Activated T-helper 17 cell treated with anti-CD3 and anti-CD28 coated beads, Interleukin-2, amount 50 U/mL, for 72 hours (primary cell): ENCODE measurements at regions not wholly inside any gene's neighbourhood (a gene's known extent, or its start where the extent isn't known, plus 50 kb on each side); places are given as distances from the start of the nearest gene placed in this dataset.

ENCODE experiments used
- ATAC-seq: fragments of 150-1000 bp; cut with Tn5 transposase; replicated peaks from 2 replicates; pipeline ENCODE4 v1.10.0; 2021; ENCODE audit warnings: mild to moderate bottlenecking, moderate library complexity
- H3K27ac Mint-ChIP-seq: one replicate; pipeline ENCODE4 v1.8.0; 2022; ENCODE audit warnings: mixed read lengths
- H3K27me3 Mint-ChIP-seq: one replicate; pipeline ENCODE4 v1.8.0; 2022; ENCODE audit warnings: mixed read lengths
- H3K36me3 Mint-ChIP-seq: one replicate; pipeline ENCODE4 v1.8.0; 2022; ENCODE audit warnings: low read depth, mild to moderate bottlenecking, mixed read lengths
- H3K4me1 Mint-ChIP-seq: one replicate; pipeline ENCODE4 v1.8.0; 2022; ENCODE audit warnings: mixed read lengths
- H3K4me3 Mint-ChIP-seq: one replicate; pipeline ENCODE4 v1.8.0; 2022; ENCODE audit warnings: mild to moderate bottlenecking, mixed read lengths
- H3K9me3 Mint-ChIP-seq: one replicate; pipeline ENCODE4 v1.8.0; 2022; ENCODE audit warnings: mixed read lengths

DNA sequence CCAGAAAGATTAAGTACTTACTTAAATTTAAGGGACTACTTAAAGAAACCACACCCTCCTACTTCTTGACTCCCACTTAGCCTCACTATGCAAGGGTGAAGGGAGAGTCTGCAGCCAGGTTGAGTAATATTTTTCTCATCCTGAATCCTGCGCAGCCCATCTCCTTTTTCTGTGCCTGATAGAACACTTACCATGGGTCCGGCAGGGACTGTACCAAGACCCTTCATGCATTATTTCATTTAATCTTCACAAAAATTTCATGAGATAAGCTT, 562.6 kb upstream of the CFAP20DC start:
- peaks cover 11% of the 10 kb centered on the region for H3K9me3 Mint-ChIP-seq
- ATAC-seq: no peak
- no peaks in the 10 kb centered on the region for H3K36me3 Mint-ChIP-seq

DNA sequence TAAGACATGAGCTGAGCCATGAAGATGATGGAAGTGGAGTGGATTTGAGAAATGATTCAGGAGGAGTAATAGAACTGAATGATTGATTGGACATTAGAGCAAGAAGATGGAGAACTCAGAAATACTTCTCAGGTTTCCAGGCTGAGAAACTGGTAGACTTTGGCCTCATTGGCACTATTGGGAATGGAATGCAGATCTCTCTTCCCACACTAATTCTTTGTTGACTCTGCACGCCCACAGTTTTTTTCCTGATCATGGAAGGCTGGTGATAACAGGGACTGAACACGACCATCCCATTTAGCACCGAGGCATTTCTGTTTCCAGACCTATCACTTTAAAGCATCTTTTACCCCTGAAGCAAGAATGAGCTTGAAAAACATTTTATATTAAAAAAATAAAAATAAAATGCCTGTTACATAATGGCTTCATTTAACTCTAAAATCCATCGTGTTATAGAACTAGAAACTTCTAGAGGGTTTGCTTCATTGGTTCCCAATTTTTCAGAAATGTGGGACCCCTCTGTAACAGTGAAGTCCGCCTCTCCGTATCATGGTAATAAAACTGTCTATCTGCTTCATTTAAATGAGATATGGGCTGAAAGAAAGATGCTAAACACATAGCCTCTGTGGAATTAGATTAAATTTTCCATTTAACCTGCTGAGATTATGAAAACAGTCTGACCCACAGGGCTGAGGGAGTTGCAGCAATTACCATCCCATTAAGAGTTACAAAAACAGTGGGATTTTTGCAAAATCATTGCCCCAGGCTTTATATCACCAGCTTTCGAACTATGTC, 562.0 kb upstream of the CFAP20DC start:
- ATAC-seq: no peak
- Mint-ChIP-seq H3K36me3 (no peaks in the 10 kb centered on the region), H3K27me3 (peaks cover 6% of the 10 kb centered on the region), H3K4me3 (no peak overlapping the region), H3K9me3 (peaks cover 11% of the 10 kb centered on the region), H3K4me1 (no peaks in the 10 kb centered on the region), H3K27ac (no peak overlapping the region)

More for the DNA sequence above, 562.6 kb upstream of the CFAP20DC start:
- no peak overlapping the region for H3K27ac Mint-ChIP-seq
- peaks cover 6% of the 10 kb centered on the region for H3K27me3 Mint-ChIP-seq
- no peaks in the 10 kb centered on the region for H3K4me1 Mint-ChIP-seq
- H3K4me3 Mint-ChIP-seq: no peak overlapping the region

DNA sequence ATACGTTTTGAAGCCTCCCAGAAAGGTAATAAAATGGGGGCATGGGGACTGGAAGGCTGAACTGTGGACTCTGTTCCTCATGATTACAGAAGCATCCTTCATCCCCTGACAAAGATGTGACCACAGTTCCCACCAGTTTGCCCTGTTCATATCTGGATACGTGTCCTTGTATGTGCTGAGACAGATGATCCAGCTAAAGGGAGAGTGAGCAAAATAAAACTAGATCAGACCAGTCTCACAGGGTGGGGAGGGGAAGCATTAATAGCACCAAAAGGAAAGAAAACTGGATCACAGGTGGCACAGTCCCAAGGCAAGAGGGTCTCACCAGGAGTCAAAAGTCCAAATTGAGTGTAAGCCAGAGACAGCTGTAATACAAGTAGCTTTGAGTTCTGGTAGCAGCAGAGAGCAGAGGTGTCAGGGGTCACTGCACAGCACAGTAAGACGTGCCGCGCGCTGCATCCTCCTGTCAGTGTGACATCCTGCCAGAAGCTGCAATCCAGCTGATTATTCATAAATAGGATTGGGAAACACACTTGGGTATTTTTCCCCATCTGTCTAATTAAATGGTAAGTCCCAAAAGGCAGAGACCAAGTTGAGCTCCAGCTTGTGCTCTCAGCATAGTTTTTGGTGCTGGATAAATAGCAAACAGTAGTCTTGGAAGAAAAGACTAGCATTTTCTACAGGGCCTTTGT, 560.0 kb upstream of the CFAP20DC start:
- no peaks in the 10 kb centered on the region for H3K4me1 Mint-ChIP-seq
- no peaks in the 10 kb centered on the region for H3K27me3 Mint-ChIP-seq
- ATAC-seq: no peak
- H3K4me3 Mint-ChIP-seq: no peak overlapping the region
- H3K9me3 Mint-ChIP-seq: peaks cover 4% of the 10 kb centered on the region
- H3K27ac Mint-ChIP-seq: no peak overlapping the region
- H3K36me3 Mint-ChIP-seq: no peaks in the 10 kb centered on the region

DNA sequence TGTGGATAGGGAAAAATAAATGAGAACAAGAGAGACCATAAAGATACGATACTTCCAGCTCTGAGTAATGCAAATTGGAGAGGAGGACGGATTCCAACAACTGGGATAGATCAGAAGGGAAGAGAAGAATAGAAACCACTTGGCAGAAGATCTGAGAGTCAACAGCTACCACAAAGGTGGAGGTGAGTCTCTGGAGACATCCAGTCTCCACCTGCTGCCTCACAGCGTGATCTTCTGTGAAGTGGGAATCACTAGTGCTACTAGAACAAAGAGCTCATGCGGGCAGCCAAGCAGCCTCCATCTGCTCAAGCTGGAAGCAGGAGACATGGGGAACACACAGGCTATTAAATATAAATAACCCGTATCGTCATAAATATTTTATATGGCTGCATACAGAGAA, 558.5 kb upstream of the CFAP20DC start:
- Mint-ChIP-seq H3K36me3 (no peaks in the 10 kb centered on the region), H3K27ac (no peak overlapping the region), H3K4me3 (no peak overlapping the region), H3K4me1 (no peaks in the 10 kb centered on the region), H3K9me3 (peaks cover 3% of the 10 kb centered on the region), H3K27me3 (no peaks in the 10 kb centered on the region)
- ATAC-seq: no peak

DNA sequence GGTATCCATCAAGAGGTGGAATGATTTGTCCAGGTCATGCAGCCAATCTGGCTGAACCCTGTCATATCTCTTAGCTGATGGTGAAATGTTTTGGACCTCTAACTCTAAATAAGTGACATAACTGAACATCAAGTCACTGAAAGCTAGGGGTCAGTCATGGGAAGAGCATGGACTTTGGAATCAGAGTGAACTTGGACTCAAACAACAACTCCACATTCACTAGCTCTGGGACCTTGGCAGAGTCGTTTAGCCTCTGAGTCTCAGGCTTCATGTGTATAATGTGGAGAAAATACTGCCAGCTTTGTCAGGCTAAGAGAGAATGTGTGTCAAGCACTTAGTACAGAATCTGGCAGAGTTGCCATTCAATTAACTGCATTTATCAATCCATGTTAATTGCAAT, 557.8 kb upstream of the CFAP20DC start:
- no peaks in the 10 kb centered on the region for H3K36me3 Mint-ChIP-seq
- ATAC-seq: no peak
- no peaks in the 10 kb centered on the region for H3K27me3 Mint-ChIP-seq
- H3K27ac Mint-ChIP-seq: no peak overlapping the region
- no peak overlapping the region for H3K4me3 Mint-ChIP-seq
- H3K4me1 Mint-ChIP-seq: no peaks in the 10 kb centered on the region
- H3K9me3 Mint-ChIP-seq: peaks cover 3% of the 10 kb centered on the region

DNA sequence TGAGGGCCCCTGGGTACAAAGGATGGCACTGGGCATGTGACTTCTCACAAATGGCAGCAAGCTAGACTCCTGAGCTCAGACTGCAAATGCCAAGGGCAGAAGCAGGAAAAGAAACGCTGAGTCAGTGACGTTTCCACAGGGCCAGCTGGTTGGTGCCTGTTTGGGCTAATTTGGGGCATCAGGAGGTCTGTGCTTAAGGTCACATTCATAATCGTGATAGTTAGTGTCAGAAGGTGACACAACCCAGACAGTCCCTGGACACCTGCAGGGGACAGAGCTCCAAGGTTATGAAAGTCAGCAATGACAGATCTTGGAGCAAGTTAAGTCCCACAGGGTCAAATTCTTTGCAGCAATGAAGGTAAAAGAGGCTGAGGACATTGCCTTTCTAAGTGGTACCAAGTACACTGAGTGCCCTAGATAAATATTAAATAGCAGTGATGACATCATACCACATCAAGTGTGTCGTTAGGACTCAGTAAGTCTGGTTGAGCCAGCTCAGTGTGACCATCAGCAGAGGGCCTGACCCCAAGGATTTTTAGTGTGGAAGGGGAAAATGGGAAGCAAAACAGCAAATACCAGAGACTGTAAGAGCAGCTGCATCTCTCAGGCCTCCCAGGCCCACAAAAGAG, 556.9 kb upstream of the CFAP20DC start:
- Mint-ChIP-seq H3K27ac (no peak overlapping the region), H3K9me3 (peaks cover 3% of the 10 kb centered on the region), H3K27me3 (no peaks in the 10 kb centered on the region), H3K36me3 (no peaks in the 10 kb centered on the region), H3K4me3 (no peak overlapping the region), H3K4me1 (no peaks in the 10 kb centered on the region)
- ATAC-seq: no peak

DNA sequence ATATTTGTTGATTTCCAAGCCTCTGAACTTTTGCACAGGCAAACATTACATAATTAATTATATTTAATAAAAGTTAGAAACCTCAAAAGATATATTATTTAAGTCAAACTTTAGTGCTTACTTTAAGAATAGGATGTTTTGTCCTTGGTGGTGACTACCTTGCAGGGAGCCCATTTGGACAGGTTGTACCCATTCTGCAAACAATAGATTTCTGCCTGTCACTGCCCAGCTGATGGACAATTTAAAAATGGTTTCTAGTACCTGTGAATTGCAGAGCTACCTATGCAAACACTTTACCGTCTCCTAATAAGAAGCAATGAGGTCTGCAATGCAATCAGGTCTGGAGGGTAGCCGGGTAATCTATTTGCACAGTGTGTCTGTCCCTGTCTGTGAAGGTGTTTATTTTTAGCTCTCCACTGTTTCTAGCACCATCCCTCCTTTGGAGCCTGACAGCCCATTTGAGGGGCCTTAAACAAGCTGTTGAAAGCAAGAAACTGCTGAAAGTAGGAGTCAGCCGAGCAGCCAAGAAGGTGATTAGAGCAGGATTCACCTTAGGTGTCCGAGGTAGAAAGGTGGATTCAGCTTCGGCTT, 556.2 kb upstream of the CFAP20DC start:
- Mint-ChIP-seq H3K9me3 (peaks cover 3% of the 10 kb centered on the region), H3K36me3 (no peaks in the 10 kb centered on the region)
- ATAC-seq: no peak

DNA sequence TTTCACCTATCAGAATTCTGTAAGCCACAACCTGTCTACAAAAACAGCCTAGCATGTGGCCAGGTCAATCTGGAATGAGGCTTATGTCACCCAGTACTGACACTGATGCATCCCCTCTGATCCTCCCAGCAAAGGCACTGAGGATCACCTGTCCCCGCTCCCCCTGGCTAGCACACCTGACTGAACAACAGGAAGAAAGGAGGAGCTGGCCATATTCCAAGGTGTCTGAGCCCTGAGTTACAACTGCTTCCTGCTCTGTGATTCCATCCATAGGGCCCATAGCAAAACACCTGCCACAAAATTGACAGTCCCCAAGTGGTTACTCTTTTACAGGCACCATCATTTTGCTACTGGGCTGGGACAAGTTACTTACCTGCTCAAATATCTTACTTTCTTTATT, 555.5 kb upstream of the CFAP20DC start:
- Mint-ChIP-seq H3K4me1 (no peaks in the 10 kb centered on the region), H3K9me3 (peaks cover 3% of the 10 kb centered on the region), H3K27ac (no peak overlapping the region), H3K36me3 (no peaks in the 10 kb centered on the region), H3K27me3 (peaks cover 5% of the 10 kb centered on the region), H3K4me3 (no peak overlapping the region)
- no peak for ATAC-seq

More for the DNA sequence above, 556.2 kb upstream of the CFAP20DC start:
- Mint-ChIP-seq H3K4me3 (no peak overlapping the region), H3K4me1 (no peaks in the 10 kb centered on the region), H3K27me3 (peaks cover 5% of the 10 kb centered on the region), H3K27ac (no peak overlapping the region)

DNA sequence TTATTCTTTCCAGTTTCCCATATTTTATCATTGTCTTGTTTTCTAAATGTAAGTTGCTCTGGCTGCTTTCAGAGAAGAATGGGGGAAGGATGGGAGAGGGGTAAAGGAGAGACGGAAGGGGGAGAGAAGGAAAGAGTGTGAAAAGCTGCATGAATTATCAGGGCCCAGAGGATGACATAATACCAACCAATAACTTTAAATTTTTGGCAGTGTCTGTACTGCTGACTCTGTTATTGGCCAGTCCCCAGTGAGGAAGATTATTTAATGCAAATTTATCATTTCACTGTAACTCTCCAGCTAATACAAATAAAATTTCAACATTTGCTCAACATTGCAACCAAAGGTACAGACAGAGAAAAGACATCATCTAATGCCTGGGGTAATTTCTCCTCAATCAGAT, 551.7 kb upstream of the CFAP20DC start:
- peaks cover 5% of the 10 kb centered on the region for H3K27me3 Mint-ChIP-seq
- no peaks in the 10 kb centered on the region for H3K36me3 Mint-ChIP-seq
- H3K4me1 Mint-ChIP-seq: no peaks in the 10 kb centered on the region
- H3K4me3 Mint-ChIP-seq: no peak overlapping the region
- no peak overlapping the region for H3K27ac Mint-ChIP-seq
- no peak for ATAC-seq
- peaks cover 3% of the 10 kb centered on the region for H3K9me3 Mint-ChIP-seq

DNA sequence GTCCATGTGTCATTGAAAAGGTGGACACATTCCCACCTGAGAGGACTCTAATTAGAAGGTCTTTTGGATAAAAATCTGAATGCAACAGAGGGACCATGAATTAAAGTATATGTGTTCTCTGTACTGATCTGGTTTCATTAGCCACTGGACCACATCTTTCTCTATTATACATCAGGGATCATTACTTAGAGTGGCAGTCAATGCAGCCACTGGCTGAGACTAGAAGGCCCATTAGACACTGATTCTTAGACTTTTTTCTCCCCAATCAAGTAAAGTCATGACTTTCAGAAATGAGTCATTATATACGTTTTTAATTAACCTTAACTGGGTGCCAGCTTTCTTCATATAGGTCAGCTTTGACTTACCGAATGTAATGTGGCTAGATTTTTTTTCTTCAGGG, 550.8 kb upstream of the CFAP20DC start:
- Mint-ChIP-seq H3K27me3 (peaks cover 5% of the 10 kb centered on the region), H3K36me3 (no peaks in the 10 kb centered on the region), H3K27ac (no peak overlapping the region), H3K4me3 (no peak overlapping the region), H3K4me1 (no peaks in the 10 kb centered on the region), H3K9me3 (peaks cover 5% of the 10 kb centered on the region)
- no peak for ATAC-seq

DNA sequence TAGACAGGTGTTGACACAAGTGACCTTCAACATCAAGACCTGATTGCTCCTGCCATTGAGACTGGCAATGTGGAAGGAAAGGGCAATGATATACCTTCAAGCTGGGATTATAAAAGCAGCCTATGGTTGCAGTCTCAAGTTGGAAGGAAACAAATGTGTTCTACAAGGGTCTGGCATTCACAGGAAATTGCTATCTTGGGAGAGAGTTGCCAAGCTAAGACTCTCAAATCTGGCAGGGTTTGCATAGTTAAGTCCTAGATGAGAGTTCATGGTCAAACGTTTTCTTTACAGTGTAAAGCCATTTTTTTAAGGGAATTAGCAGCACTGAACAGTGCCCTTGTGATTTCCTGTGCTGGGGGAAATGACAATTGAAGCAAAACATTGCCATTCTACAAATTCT, 546.9 kb upstream of the CFAP20DC start:
- no peak overlapping the region for H3K4me3 Mint-ChIP-seq
- no peaks in the 10 kb centered on the region for H3K4me1 Mint-ChIP-seq
- ATAC-seq: no peak
- H3K27me3 Mint-ChIP-seq: peaks cover 5% of the 10 kb centered on the region
- peaks cover 8% of the 10 kb centered on the region for H3K9me3 Mint-ChIP-seq
- no peaks in the 10 kb centered on the region for H3K36me3 Mint-ChIP-seq
- H3K27ac Mint-ChIP-seq: no peak overlapping the region

DNA sequence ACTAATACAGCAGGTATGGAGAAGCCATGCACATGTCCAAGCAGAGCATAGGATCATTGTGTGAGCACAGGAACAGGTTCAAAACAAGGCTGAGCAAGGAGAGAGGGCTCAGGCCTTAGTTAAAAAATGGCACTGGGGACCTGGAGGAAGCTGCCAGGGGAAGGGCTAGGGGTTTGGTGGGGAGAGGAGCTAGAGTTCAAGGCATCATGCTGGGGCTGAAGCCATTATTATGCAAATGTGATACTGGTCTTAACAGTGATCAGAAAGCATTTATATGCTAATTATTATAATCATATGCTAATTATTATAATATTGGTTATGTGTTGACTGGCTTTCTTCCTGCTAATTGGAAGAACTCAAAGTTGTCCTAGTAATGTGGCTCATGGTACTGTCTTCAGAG, 546.0 kb upstream of the CFAP20DC start:
- no peak for ATAC-seq
- Mint-ChIP-seq H3K4me3 (no peak overlapping the region), H3K4me1 (no peaks in the 10 kb centered on the region), H3K36me3 (no peaks in the 10 kb centered on the region), H3K27me3 (no peaks in the 10 kb centered on the region), H3K27ac (no peak overlapping the region), H3K9me3 (peaks cover 8% of the 10 kb centered on the region)

DNA sequence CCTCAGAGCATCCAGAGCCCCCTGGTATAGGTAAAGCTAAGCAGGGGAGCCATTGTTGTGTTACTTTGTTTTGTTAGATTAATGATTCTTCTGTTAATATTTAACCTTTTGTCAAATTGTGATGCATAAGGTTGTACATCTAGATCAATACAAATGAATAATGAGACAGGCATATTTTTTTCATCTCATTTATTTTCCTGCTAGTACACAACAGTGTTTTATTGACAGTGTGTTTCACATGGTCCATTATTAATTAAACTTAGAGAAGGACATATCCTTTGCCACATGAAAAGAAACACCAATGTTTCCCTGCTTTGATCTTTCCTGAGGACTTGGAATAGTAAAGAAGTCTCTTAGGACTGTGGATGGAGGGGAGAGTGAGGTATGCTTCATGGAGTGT, 543.6 kb upstream of the CFAP20DC start:
- ATAC-seq: no peak

DNA sequence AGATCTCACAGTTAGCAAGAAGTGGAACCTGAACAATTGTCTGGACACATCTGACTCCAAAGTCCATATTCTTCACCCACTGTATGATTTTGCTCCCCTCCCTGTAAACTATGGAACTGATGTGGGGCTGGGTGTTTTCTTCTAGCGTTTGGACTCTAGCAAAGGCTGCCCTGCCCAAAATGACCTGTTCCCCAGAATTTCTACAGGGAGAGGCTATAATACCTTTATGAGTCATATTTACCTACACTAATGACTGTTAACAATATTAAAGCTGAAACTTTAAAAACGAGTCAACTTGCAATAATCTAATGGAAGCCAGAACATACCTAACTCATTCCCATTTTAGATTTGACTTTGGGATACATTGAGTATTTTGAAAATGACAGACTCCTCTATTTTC, 531.2 kb upstream of the CFAP20DC start:
- no peak for ATAC-seq
- H3K4me1 Mint-ChIP-seq: no peaks in the 10 kb centered on the region
- H3K27ac Mint-ChIP-seq: no peak overlapping the region
- no peak overlapping the region for H3K4me3 Mint-ChIP-seq
- peaks cover 6% of the 10 kb centered on the region for H3K27me3 Mint-ChIP-seq
- peaks cover 7% of the 10 kb centered on the region for H3K9me3 Mint-ChIP-seq
- H3K36me3 Mint-ChIP-seq: no peaks in the 10 kb centered on the region

More for the DNA sequence above, 543.6 kb upstream of the CFAP20DC start:
- no peaks in the 10 kb centered on the region for H3K36me3 Mint-ChIP-seq
- H3K27me3 Mint-ChIP-seq: no peaks in the 10 kb centered on the region
- H3K27ac Mint-ChIP-seq: no peak overlapping the region
- H3K9me3 Mint-ChIP-seq: peaks cover 7% of the 10 kb centered on the region
- no peak overlapping the region for H3K4me3 Mint-ChIP-seq
- no peaks in the 10 kb centered on the region for H3K4me1 Mint-ChIP-seq

DNA sequence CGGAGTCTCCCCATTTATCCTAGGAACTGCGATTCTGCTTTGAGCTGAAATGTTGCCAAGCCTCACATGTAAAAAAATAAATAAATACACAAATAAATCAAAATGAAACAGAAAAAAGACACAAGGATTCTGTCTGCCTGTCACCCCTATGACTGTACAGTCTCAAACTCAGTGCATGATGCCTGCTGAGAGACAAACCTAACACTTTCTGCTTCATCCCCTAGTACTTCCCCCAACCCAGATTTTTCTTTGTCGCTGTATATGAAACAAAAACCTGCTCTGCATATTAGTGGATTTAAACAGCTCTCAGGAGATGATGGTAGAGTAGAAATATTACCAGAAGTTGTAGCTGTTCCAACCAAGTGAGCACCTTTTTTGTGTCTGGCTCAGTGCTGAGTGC, 530.7 kb upstream of the CFAP20DC start:
- no peaks in the 10 kb centered on the region for H3K36me3 Mint-ChIP-seq
- no peaks in the 10 kb centered on the region for H3K4me1 Mint-ChIP-seq
- H3K4me3 Mint-ChIP-seq: no peak overlapping the region
- ATAC-seq: no peak
- H3K27me3 Mint-ChIP-seq: peaks cover 6% of the 10 kb centered on the region
- H3K9me3 Mint-ChIP-seq: peaks cover 3% of the 10 kb centered on the region
- H3K27ac Mint-ChIP-seq: no peak overlapping the region
